ENCODE measurements at regions not wholly inside any gene's neighbourhood (a gene's known extent, or its start where the extent isn't known, plus 50 kb on each side); places are given as distances from the start of the nearest gene placed in this dataset.

GRCh38 chr17:13952009-13952750 is 117.1 kb upstream of the COX10 start:
- Histone ChIP-seq H3K4me3 (ENCODE audit: low read depth, low read length) (no peak overlapping the region), H3K79me2 (ENCODE audit: control insufficient read depth, insufficient read depth, low read length, unreplicated experiment) (no peaks in the 10 kb centered on the region), H3K36me3 (ENCODE audit: insufficient read depth, low read length) (no peaks in the 10 kb centered on the region), H3K4me1 (ENCODE audit: control insufficient read depth, insufficient read depth, low read length, unreplicated experiment) (no peaks in the 10 kb centered on the region), H2AFZ (ENCODE audit: low read length, unreplicated experiment) (no peak overlapping the region), H3K27me3 (ENCODE audit: insufficient read depth, low read length) (no peaks in the 10 kb centered on the region), H3K27ac (ENCODE audit: low read depth, low read length) (no peak overlapping the region)

GRCh38 chr17:13953841-13954240 is 115.5 kb upstream of the COX10 start:
- no peaks in the 10 kb centered on the region for H3K27me3 ChIP-seq (ENCODE audit: insufficient read depth, low read length)
- no peaks in the 10 kb centered on the region for H3K79me2 ChIP-seq (ENCODE audit: control insufficient read depth, insufficient read depth, low read length, unreplicated experiment)
- no peak overlapping the region for H3K4me3 ChIP-seq (ENCODE audit: low read depth, low read length)
- no peak overlapping the region for H2AFZ ChIP-seq (ENCODE audit: low read length, unreplicated experiment)
- no peaks in the 10 kb centered on the region for H3K36me3 ChIP-seq (ENCODE audit: insufficient read depth, low read length)
- no peaks in the 10 kb centered on the region for H3K4me1 ChIP-seq (ENCODE audit: control insufficient read depth, insufficient read depth, low read length, unreplicated experiment)
- no peak overlapping the region for H3K27ac ChIP-seq (ENCODE audit: low read depth, low read length)

- Histone ChIP-seq H3K4me3 (ENCODE audit: low read depth, low read length) (no peak overlapping the region), H3K4me1 (ENCODE audit: control insufficient read depth, insufficient read depth, low read length, unreplicated experiment) (no peaks in the 10 kb centered on the region), H3K27ac (ENCODE audit: low read depth, low read length) (no peak overlapping the region), H3K79me2 (ENCODE audit: control insufficient read depth, insufficient read depth, low read length, unreplicated experiment) (no peaks in the 10 kb centered on the region), H3K36me3 (ENCODE audit: insufficient read depth, low read length) (no peaks in the 10 kb centered on the region), H2AFZ (ENCODE audit: low read length, unreplicated experiment) (no peak overlapping the region), H3K27me3 (ENCODE audit: insufficient read depth, low read length) (no peaks in the 10 kb centered on the region)
Measured at GRCh38 chr17:13957636-13958035, 111.7 kb upstream of the COX10 start.

GRCh38 chr17:13958773-13959172 is 110.5 kb upstream of the COX10 start:
- no peaks in the 10 kb centered on the region for H3K4me1 ChIP-seq (ENCODE audit: control insufficient read depth, insufficient read depth, low read length, unreplicated experiment)
- H2AFZ ChIP-seq (ENCODE audit: low read length, unreplicated experiment): no peak overlapping the region
- no peaks in the 10 kb centered on the region for H3K79me2 ChIP-seq (ENCODE audit: control insufficient read depth, insufficient read depth, low read length, unreplicated experiment)
- no peaks in the 10 kb centered on the region for H3K36me3 ChIP-seq (ENCODE audit: insufficient read depth, low read length)
- no peaks in the 10 kb centered on the region for H3K27me3 ChIP-seq (ENCODE audit: insufficient read depth, low read length)
- no peak overlapping the region for H3K4me3 ChIP-seq (ENCODE audit: low read depth, low read length)
- no peak overlapping the region for H3K27ac ChIP-seq (ENCODE audit: low read depth, low read length)

GRCh38 chr17:13961265-13961664 is 108.0 kb upstream of the COX10 start:
- no peaks in the 10 kb centered on the region for H3K79me2 ChIP-seq (ENCODE audit: control insufficient read depth, insufficient read depth, low read length, unreplicated experiment)
- no peak overlapping the region for H3K27ac ChIP-seq (ENCODE audit: low read depth, low read length)
- H3K4me3 ChIP-seq (ENCODE audit: low read depth, low read length): no peak overlapping the region
- no peaks in the 10 kb centered on the region for H3K4me1 ChIP-seq (ENCODE audit: control insufficient read depth, insufficient read depth, low read length, unreplicated experiment)
- no peak overlapping the region for H2AFZ ChIP-seq (ENCODE audit: low read length, unreplicated experiment)
- no peaks in the 10 kb centered on the region for H3K36me3 ChIP-seq (ENCODE audit: insufficient read depth, low read length)
- peaks cover 3% of the 10 kb centered on the region; the same call in 1 of the 2 replicates for H3K27me3 ChIP-seq (ENCODE audit: insufficient read depth, low read length)

GRCh38 chr17:13962716-13963240 is 106.5 kb upstream of the COX10 start:
- Histone ChIP-seq H3K4me3 (ENCODE audit: low read depth, low read length) (no peak overlapping the region), H3K79me2 (ENCODE audit: control insufficient read depth, insufficient read depth, low read length, unreplicated experiment) (no peaks in the 10 kb centered on the region), H3K4me1 (ENCODE audit: control insufficient read depth, insufficient read depth, low read length, unreplicated experiment) (no peaks in the 10 kb centered on the region), H2AFZ (ENCODE audit: low read length, unreplicated experiment) (no peak overlapping the region), H3K36me3 (ENCODE audit: insufficient read depth, low read length) (no peaks in the 10 kb centered on the region), H3K27me3 (ENCODE audit: insufficient read depth, low read length) (peaks cover 3% of the 10 kb centered on the region; the same call in 1 of the 2 replicates), H3K27ac (ENCODE audit: low read depth, low read length) (no peak overlapping the region)

- no peaks in the 10 kb centered on the region for H3K36me3 ChIP-seq (ENCODE audit: insufficient read depth, low read length)
- H2AFZ ChIP-seq (ENCODE audit: low read length, unreplicated experiment): no peak overlapping the region
- H3K79me2 ChIP-seq (ENCODE audit: control insufficient read depth, insufficient read depth, low read length, unreplicated experiment): no peaks in the 10 kb centered on the region
- peaks cover 3% of the 10 kb centered on the region; the same call in 1 of the 2 replicates for H3K27me3 ChIP-seq (ENCODE audit: insufficient read depth, low read length)
- H3K4me1 ChIP-seq (ENCODE audit: control insufficient read depth, insufficient read depth, low read length, unreplicated experiment): no peaks in the 10 kb centered on the region
- H3K27ac ChIP-seq (ENCODE audit: low read depth, low read length): no peak overlapping the region
- no peak overlapping the region for H3K4me3 ChIP-seq (ENCODE audit: low read depth, low read length)
Measured at GRCh38 chr17:13967416-13967815, 101.9 kb upstream of the COX10 start.

GRCh38 chr17:13970531-13970930 is 98.8 kb upstream of the COX10 start:
- H2AFZ ChIP-seq (ENCODE audit: low read length, unreplicated experiment): no peak overlapping the region
- no peaks in the 10 kb centered on the region for H3K4me1 ChIP-seq (ENCODE audit: control insufficient read depth, insufficient read depth, low read length, unreplicated experiment)
- no peaks in the 10 kb centered on the region for H3K36me3 ChIP-seq (ENCODE audit: insufficient read depth, low read length)
- H3K27me3 ChIP-seq (ENCODE audit: insufficient read depth, low read length): no peaks in the 10 kb centered on the region
- no peak overlapping the region for H3K27ac ChIP-seq (ENCODE audit: low read depth, low read length)
- H3K4me3 ChIP-seq (ENCODE audit: low read depth, low read length): peak overlapping the region; percentile 49
- H3K79me2 ChIP-seq (ENCODE audit: control insufficient read depth, insufficient read depth, low read length, unreplicated experiment): no peaks in the 10 kb centered on the region

- no peak overlapping the region for H3K4me3 ChIP-seq (ENCODE audit: low read depth, low read length)
- H3K79me2 ChIP-seq (ENCODE audit: control insufficient read depth, insufficient read depth, low read length, unreplicated experiment): no peaks in the 10 kb centered on the region
- H2AFZ ChIP-seq (ENCODE audit: low read length, unreplicated experiment): no peak overlapping the region
- no peaks in the 10 kb centered on the region for H3K27me3 ChIP-seq (ENCODE audit: insufficient read depth, low read length)
- H3K27ac ChIP-seq (ENCODE audit: low read depth, low read length): no peak overlapping the region
- H3K4me1 ChIP-seq (ENCODE audit: control insufficient read depth, insufficient read depth, low read length, unreplicated experiment): no peaks in the 10 kb centered on the region
- no peaks in the 10 kb centered on the region for H3K36me3 ChIP-seq (ENCODE audit: insufficient read depth, low read length)
Measured at GRCh38 chr17:13973960-13974651, 95.2 kb upstream of the COX10 start.

- Histone ChIP-seq H3K27ac (ENCODE audit: low read depth, low read length) (no peak overlapping the region), H3K4me3 (ENCODE audit: low read depth, low read length) (no peak overlapping the region), H3K4me1 (ENCODE audit: control insufficient read depth, insufficient read depth, low read length, unreplicated experiment) (no peaks in the 10 kb centered on the region), H2AFZ (ENCODE audit: low read length, unreplicated experiment) (no peak overlapping the region), H3K36me3 (ENCODE audit: insufficient read depth, low read length) (no peaks in the 10 kb centered on the region), H3K27me3 (ENCODE audit: insufficient read depth, low read length) (no peaks in the 10 kb centered on the region), H3K79me2 (ENCODE audit: control insufficient read depth, insufficient read depth, low read length, unreplicated experiment) (no peaks in the 10 kb centered on the region)
Measured at GRCh38 chr17:13977837-13978236, 91.5 kb upstream of the COX10 start.

GRCh38 chr17:13978478-13978877 is 90.8 kb upstream of the COX10 start:
- Histone ChIP-seq H3K27me3 (ENCODE audit: insufficient read depth, low read length) (no peaks in the 10 kb centered on the region), H2AFZ (ENCODE audit: low read length, unreplicated experiment) (no peak overlapping the region), H3K4me1 (ENCODE audit: control insufficient read depth, insufficient read depth, low read length, unreplicated experiment) (no peaks in the 10 kb centered on the region), H3K4me3 (ENCODE audit: low read depth, low read length) (no peak overlapping the region), H3K27ac (ENCODE audit: low read depth, low read length) (no peak overlapping the region), H3K36me3 (ENCODE audit: insufficient read depth, low read length) (no peaks in the 10 kb centered on the region), H3K79me2 (ENCODE audit: control insufficient read depth, insufficient read depth, low read length, unreplicated experiment) (no peaks in the 10 kb centered on the region)

All from ACC112 (cell line).